ENCODE measurements at regions not wholly inside any gene's neighbourhood (a gene's known extent, or its start where the extent isn't known, plus 50 kb on each side); places are given as distances from the start of the nearest gene placed in this dataset.

DNA sequence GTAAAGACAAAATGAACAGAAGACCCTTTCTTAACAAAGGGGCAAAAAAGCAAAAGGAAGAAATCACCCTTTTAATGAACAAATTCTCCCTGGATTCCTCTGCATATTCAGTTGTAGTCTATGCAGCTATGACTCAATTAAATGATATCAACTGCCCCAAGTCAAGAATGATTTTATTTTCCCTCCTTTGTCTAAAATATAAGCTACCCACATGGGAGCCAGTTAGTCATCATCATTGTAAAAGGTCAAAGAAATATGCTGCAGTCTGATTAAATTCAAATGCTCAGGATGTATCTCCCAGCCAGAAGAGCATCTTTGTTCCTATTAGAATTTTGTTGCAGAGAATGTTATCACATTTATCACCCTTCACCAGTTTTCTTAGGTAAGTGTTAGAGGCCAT is 84.0 kb downstream of the SST start:
- no peaks in the 10 kb centered on the region for H3K4me1 ChIP-seq
- no peaks in the 10 kb centered on the region for H3K9me3 ChIP-seq
- no peak for DNase-seq
- no peaks in the 10 kb centered on the region for H3K36me3 ChIP-seq
- TF ChIP-seq, protein P1, sequence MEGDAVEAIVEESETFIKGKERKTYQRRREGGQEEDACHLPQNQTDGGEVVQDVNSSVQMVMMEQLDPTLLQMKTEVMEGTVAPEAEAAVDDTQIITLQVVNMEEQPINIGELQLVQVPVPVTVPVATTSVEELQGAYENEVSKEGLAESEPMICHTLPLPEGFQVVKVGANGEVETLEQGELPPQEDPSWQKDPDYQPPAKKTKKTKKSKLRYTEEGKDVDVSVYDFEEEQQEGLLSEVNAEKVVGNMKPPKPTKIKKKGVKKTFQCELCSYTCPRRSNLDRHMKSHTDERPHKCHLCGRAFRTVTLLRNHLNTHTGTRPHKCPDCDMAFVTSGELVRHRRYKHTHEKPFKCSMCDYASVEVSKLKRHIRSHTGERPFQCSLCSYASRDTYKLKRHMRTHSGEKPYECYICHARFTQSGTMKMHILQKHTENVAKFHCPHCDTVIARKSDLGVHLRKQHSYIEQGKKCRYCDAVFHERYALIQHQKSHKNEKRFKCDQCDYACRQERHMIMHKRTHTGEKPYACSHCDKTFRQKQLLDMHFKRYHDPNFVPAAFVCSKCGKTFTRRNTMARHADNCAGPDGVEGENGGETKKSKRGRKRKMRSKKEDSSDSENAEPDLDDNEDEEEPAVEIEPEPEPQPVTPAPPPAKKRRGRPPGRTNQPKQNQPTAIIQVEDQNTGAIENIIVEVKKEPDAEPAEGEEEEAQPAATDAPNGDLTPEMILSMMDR (IDR thresholded peaks at IDR 0.05), result no peak
- H3K4me3 ChIP-seq, result no peak overlapping the region
- ATAC-seq, result no peak
- intact Hi-C loops (cut with DNase I), result no loop called here
- H3K27ac ChIP-seq, result no peak overlapping the region
- no peaks in the 10 kb centered on the region for H3K27me3 ChIP-seq

DNA sequence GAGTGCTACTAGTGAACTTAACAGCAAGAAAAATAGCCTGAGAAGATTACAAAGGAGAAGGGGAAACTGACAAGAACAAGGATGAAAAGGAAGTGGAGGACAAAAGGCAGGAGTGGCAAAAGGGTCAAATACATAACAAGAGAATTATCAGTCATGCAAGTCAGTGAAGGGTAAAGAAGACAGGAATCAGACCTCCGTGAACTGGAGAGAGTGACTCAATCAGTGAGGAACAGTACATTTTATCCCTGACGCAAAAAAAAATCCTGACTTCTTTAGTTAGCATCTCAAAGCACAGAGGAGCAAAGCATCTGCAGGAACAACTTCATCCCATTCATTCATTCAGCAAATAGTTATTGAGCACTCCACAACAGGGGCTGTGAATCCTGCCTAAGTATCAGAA is 97.8 kb downstream of the SST start:
- intact Hi-C loops (cut with DNase I), result no loop called here
- H3K4me3 ChIP-seq, result no peak overlapping the region
- ATAC-seq, result no peak
- no peaks in the 10 kb centered on the region for H3K9me3 ChIP-seq
- no peak overlapping the region for H3K27ac ChIP-seq
- no peaks in the 10 kb centered on the region for H3K4me1 ChIP-seq
- no peaks in the 10 kb centered on the region for H3K27me3 ChIP-seq
- no peaks in the 10 kb centered on the region for H3K36me3 ChIP-seq
- TF ChIP-seq, protein P1 (IDR thresholded peaks at IDR 0.05), result no peak
- DNase-seq, result no peak

DNA sequence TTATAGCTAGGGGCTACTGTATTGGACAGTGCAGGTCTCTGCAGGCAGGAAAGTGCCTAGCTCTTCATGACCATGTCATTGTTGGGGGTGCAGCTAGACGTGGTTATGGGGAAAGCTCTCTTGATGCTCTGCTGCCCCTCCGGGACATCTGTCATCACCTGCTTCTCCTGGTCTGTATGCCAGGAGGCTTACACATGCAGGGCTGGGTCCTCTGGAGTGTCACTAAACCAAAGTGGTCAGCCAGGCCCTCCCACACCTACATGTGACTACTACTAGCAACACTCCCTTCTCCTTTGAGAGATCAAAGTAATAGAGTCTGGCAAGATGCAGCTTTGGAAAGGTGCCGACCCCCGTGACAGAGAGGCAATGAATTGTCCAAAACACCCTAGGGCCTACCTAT is 98.5 kb downstream of the SST start:
- Histone ChIP-seq H3K4me3 (no peak overlapping the region), H3K4me1 (no peaks in the 10 kb centered on the region), H3K9me3 (no peaks in the 10 kb centered on the region), H3K27me3 (no peaks in the 10 kb centered on the region), H3K27ac (no peak overlapping the region), H3K36me3 (no peaks in the 10 kb centered on the region)
- intact Hi-C loops (cut with DNase I), result no loop called here
- no peak for DNase-seq
- TF ChIP-seq, protein P1 (IDR thresholded peaks at IDR 0.05), result no peak
- ATAC-seq, result no peak

DNA sequence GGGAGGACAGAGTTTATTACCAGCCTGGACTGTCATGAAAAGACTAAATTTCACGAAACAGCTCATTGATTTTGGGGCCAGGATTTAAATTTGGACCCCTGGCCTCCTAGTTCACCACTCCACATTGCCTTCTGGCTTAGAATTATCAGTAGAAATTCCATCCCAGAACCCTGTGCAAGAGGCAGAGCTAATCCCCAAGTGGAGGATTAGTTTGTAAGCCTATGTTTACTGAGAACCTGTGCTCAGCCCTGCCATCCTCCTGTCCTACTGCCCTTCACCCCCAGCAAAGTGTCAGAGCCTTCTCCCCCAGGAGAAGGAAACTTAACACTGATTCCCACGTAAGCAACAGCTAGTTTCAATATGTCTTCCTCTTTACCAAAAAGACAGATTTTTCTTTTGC is 99.4 kb downstream of the SST start:
- Histone ChIP-seq H3K27me3 (no peaks in the 10 kb centered on the region), H3K27ac (no peak overlapping the region), H3K4me1 (no peaks in the 10 kb centered on the region), H3K4me3 (no peak overlapping the region), H3K9me3 (no peaks in the 10 kb centered on the region), H3K36me3 (no peaks in the 10 kb centered on the region)
- ATAC-seq, result no peak
- DNase-seq, result no peak
- TF ChIP-seq, protein P1 (IDR thresholded peaks at IDR 0.05), result no peak
- intact Hi-C loops (cut with DNase I), result no loop called here

DNA sequence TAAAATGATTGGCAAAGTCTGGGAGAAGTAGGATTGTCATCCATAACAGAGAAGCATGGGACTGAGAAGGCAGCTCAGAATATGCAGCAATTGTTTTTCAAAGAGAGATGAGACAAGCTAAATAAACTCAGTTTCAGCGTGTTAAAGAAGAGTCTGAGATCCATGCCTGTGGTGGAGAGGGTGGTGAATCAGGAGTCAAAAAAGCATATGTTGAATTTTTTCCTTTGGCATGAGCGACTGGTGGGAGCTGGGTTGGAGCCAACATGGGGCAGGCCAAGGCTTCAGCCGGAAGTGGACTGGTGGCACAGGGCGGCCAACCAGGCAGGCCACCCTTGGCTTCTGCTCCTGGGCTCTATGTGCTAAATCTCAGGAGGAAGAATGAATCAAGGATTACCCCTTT is 102.0 kb downstream of the SST start:
- Histone ChIP-seq H3K36me3 (no peaks in the 10 kb centered on the region), H3K4me1 (no peaks in the 10 kb centered on the region), H3K4me3 (no peak overlapping the region), H3K27ac (no peak overlapping the region), H3K9me3 (no peaks in the 10 kb centered on the region), H3K27me3 (no peaks in the 10 kb centered on the region)
- DNase-seq, result no peak
- intact Hi-C loops (cut with DNase I), result no loop called here
- TF ChIP-seq, protein P1 (IDR thresholded peaks at IDR 0.05), result no peak
- ATAC-seq, result no peak

All from left lung (tissue), 4 donors.